SIG-M5 treated with dmso at 0.1 percent for 504 hours (cell line): ENCODE measurements at regions not wholly inside any gene's neighbourhood (a gene's known extent, or its start where the extent isn't known, plus 50 kb on each side); places are given as distances from the start of the nearest gene placed in this dataset.
"Not testable (repeated sequence)": the region's sequence is repeated elsewhere in the genome, so short reads cannot be mapped to it uniquely, and the experiment has no call there.

Experiments used
- DNase-seq: peaks from one replicate; lab custom pipeline; 2025; ENCODE audit not compliant: unreplicated experiment; lab: John Stamatoyannopoulos, UW

- no peak for DNase-seq
Measured at GRCh38 chr3:145489011-145489410, 672.0 kb downstream of the PLOD2 start.

DNA sequence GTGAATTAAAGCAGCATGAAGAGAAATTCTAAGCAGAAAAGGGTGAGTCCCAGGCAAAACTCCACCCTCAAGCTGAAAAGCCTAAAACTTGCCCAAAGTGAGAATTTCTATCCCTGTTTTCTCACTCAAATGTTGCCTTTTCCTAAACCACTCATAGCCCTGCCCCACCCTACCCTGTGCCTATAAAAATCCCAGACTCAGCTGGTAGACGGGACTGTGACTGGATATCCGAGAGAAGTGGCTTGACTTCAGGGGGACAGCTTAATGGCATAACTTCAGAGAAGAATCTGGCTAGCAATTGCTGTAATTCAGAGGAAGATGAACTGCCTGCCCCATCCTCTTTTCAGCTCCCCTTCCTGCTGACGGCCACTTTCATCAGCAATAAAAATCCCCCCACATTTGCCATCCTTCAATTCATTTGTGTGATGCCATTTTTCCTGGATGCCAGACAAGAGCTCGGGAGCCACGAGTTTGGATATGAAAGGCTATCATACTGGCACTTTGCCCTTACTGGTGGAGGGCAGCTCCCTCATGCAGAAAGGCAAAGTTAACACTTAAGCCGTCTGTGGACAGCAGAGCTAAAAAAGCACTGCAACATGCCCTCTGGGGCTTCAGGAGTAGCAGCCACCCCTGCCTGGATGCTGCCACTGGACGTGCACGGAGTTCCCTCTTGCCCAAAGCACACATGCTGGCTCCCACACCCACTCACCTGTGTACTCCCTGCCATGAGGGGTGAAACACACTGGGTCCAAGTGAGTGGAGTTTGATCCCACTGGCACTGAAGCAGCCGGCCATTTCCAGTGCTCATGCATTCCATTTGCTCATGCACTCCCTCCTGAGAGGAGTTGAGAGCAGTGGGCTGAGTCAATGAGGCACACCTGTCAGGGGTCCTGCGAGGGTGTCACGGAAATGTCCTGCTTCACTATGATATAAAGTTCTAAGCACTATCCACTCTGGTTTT is 670.6 kb downstream of the PLOD2 start:
- no peak for DNase-seq

GRCh38 chr3:145492456-145492855 is 668.5 kb downstream of the PLOD2 start:
- DNase-seq = no peak

DNA sequence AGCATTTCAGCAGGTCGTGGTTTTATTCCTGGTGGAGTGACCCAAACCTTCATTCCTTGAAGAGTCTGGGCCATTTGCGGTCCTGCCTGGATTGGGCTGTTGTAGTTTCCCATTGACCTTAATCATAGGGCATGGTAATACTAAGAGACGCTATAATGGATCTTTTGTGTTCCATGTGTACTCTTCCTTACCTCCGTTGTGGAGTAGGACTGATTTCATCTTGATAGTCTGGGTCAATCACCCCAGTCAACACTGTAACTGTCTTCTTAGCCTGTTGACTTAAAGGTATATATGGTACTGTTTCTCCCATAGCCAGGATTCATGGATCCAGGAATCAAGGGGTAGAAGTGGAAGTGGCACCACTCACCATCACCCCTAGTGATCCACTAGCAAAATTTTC is 643.6 kb downstream of the PLOD2 start:
- not testable (repeated sequence) for DNase-seq

GRCh38 chr3:145518639-145519038 is 642.3 kb downstream of the PLOD2 start:
- no peak for DNase-seq

GRCh38 chr3:145519398-145520047 is 641.5 kb downstream of the PLOD2 start:
- no peak for DNase-seq

GRCh38 chr3:145522179-145522578 is 638.8 kb downstream of the PLOD2 start:
- no peak for DNase-seq

GRCh38 chr3:145522893-145523651 is 637.9 kb downstream of the PLOD2 start:
- no peak for DNase-seq

DNA sequence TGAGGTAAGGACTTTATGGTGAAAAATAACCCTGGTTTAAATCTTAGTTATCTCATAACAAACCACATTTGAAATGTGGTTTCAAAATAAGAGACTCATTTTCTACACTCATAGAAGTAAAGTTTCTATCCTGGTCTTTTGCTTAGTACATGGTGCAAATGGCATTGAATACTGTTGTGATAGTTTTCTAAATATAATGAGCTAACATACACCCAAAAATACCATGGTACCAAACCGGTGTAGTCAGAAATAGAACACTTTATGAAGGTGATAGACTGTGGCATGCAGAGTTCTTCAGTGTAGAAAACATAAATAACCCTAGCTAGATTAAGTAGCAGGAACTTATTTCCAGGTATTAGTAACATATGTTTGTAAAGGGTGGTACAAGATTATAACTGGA is 629.4 kb downstream of the PLOD2 start:
- DNase-seq = no peak

DNA sequence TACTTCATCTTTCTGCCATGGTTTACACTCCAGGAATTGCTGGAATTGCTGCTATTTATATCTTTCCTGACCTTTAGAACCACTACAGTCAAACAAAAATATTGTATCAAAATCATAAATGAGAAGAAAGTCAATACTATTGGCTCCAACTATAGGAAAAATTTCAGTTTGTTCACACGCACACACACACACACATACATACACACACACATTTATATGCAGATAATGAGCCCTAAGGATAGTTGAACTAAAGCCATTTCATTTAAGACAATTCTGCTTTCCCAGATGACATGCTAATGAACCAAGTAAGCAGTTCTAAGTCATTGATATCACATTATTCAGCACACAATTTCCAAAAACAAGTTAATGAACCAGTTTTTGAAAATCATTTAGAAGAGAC is 627.3 kb downstream of the PLOD2 start:
- no peak for DNase-seq

DNA sequence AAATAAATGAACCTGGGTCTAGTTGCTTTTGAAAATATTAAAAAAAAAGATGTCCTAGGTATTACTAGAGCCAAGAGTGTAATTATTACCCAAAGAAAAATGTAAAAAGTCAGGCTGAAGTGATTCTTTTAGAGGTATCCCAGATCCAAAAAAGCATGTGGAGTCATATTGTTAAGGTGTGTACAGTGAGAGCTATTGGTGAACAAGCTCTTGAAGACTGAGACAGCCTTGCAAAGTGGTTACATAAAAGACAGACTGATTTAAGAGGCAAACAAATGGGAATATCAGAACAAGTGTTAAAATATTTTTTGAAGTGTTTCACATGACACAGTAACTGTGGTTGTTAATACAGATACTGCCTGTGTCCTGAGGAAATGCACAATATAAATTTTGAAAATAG is 624.5 kb downstream of the PLOD2 start:
- DNase-seq = no peak

DNA sequence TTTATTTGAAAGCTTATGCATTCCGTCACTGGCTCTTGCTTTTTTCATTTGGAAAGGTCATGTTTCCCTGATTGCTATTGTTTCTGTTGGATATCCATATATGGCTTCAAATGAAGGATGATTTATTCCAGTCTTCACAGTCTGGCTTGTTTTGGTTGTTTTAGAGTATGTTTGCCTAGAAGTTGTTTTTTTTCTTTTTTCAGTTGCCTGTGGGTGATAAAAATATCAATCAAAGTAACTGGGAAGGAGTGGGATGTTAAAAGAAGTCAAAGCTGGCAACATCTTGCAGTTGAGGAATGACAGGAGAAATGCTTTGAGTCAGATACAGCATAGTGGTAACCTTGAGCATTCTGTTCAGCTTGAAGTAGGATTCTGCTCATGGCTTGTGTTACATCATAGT is 610.5 kb downstream of the PLOD2 start:
- no peak for DNase-seq

DNA sequence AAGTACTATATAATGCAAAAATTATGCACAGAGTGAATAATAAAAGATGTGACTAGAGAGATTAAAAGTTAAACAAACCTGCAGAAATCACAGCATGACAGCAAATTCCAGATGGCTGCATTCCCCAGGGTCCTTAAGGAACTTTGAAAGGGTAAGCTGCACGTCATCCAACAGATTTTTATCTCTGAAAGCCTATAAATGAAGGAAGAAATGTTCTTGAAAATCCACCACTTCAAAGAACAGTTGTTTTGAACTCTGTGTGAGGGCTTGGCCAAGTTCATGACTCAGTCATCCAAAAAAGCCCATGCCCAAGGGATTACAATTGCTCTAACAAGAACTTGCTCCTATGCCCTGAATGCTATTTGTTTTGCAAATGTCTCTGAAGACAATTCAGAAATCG is 603.6 kb downstream of the PLOD2 start:
- no peak for DNase-seq

- no peak for DNase-seq
Measured at GRCh38 chr3:145578471-145578870, 582.5 kb downstream of the PLOD2 start.

GRCh38 chr3:145581694-145582093 is 579.3 kb downstream of the PLOD2 start:
- no peak for DNase-seq

DNA sequence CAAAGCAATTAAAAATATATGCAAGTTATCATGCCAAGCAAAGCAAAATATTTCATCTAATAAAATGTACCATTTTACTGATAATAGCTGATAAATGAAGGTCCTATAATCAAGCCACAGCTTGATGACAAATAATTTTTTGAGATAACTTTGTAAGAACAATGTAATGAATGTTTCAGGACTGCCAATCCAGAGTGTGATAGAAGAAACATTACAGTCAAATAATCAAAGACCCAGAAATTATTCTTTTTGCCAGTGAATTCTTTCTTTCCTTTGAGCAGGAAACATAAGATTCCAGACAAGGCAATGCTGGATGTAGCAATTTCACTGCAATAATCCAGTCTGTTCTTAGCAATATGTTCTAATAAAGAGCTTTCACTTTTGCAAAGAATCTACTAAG is 556.1 kb downstream of the PLOD2 start:
- no peak for DNase-seq

DNA sequence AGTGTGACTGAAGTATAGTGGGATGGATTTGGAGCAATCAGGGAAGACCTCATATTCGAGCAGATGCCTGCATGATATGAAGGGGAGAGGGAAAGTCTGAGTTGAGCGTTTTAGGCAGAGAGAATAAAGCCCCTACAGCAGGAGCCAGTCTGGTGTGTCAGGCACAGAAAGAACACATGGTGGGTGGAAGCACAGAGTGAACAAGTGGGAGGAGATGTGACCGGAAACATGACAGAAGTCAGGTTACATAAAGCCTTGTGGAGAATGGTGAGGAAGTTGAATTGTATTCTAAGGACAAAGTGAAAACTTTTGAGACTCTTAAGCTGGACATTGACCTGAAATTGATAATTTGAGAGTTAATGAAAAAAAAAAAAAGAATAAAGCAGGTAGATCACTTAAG is 541.0 kb downstream of the PLOD2 start:
- DNase-seq = no peak

- DNase-seq = no peak
Measured at GRCh38 chr3:145620486-145620885, 540.5 kb downstream of the PLOD2 start.

GRCh38 chr3:145623349-145623748 is 537.6 kb downstream of the PLOD2 start:
- no peak for DNase-seq

GRCh38 chr3:145628211-145628610 is 532.8 kb downstream of the PLOD2 start:
- DNase-seq = no peak

DNA sequence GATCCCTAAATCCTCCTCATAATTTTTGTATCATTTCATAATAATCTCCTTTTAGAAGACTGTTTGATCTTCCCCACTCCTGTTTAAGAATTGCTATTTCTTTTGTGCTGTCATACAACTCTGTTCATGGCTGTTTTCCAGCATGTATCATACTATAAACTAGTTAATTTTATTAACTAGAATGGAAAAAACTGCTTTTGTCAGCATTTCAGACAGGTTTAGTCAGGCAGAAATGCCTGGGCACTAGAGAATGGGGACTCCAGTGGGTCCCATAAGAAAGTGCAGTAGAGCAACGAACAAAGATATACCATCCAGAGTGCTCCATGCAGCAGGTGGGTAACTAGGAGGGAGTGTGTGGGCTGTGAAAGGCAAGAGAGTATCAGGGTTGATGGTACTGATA is 523.9 kb downstream of the PLOD2 start:
- no peak for DNase-seq
